Fibroblast of lung (primary cell): ENCODE measurements at regions not wholly inside any gene's neighbourhood (a gene's known extent, or its start where the extent isn't known, plus 50 kb on each side); places are given as distances from the start of the nearest gene placed in this dataset.

Experiments
- EZH2 ChIP-seq: IDR thresholded peaks from 2 replicates; pipeline ENCODE4 v1.5.1; 2012; ENCODE audit warnings: low read length, control low read depth, mild to moderate bottlenecking; ENCODE audit errors: missing control alignments
- TF ChIP-seq, protein P1 (sequence below), 2 donors: IDR thresholded peaks in 1 of 2; conservative IDR thresholded peaks in 1 of 2; 1 replicate in 1 of 2; 2 replicates in 1 of 2; pipeline ENCODE4 v1.5.1; 2011 to 2012; ENCODE audit warnings: low read length in 2 of 2, control low read depth in 1 of 2, inconsistent platforms in 1 of 2, low read depth in 1 of 2, mild to moderate bottlenecking in 1 of 2

DNA sequence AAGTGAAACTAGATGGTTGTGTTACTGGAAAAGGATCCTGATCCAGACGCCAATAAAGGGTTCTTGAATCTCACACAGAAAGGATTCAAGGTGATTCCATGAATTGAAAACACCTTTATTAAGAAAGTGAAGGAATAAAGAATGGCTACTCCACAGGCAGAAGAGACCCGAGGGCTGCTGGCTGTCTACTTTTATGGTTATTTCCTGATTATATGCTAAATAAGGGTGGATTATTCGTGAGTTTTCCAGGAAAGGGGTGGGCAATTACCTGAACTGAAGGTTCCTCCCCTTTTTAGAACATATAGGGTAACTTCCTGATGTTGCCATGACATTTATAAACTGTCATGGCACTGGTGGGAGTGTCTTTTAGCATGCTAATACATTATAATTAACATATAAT, 50.9 kb upstream of the WARS2 start:
- TF ChIP-seq, protein P1, sequence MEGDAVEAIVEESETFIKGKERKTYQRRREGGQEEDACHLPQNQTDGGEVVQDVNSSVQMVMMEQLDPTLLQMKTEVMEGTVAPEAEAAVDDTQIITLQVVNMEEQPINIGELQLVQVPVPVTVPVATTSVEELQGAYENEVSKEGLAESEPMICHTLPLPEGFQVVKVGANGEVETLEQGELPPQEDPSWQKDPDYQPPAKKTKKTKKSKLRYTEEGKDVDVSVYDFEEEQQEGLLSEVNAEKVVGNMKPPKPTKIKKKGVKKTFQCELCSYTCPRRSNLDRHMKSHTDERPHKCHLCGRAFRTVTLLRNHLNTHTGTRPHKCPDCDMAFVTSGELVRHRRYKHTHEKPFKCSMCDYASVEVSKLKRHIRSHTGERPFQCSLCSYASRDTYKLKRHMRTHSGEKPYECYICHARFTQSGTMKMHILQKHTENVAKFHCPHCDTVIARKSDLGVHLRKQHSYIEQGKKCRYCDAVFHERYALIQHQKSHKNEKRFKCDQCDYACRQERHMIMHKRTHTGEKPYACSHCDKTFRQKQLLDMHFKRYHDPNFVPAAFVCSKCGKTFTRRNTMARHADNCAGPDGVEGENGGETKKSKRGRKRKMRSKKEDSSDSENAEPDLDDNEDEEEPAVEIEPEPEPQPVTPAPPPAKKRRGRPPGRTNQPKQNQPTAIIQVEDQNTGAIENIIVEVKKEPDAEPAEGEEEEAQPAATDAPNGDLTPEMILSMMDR (conservative IDR thresholded peaks at IDR 0.05 in 1 of 2, IDR thresholded peaks at IDR 0.05 in 1 of 2; ENCODE audit: low read depth in 1 of 2, low read length in 2 of 2) = no peak
- no peak for TF ChIP-seq EZH2
